GM12878 (cell line): ENCODE measurements at regions not wholly inside any gene's neighbourhood (a gene's known extent, or its start where the extent isn't known, plus 50 kb on each side); places are given as distances from the start of the nearest gene placed in this dataset.

Experiments used
- CBX3 ChIP-seq: fragments of 200-600 bp; sonication (generic); IDR thresholded peaks from 2 replicates; pipeline ENCODE4 v1.6.1; 2016; ENCODE audit warnings: low read depth, borderline replicate concordance
- CHD1 ChIP-seq: IDR thresholded peaks from 2 replicates; pipeline ENCODE4 v1.6.1; 2012; ENCODE audit warnings: low read depth, low read length, improper control_type of control experiment
- RAD21 ChIP-seq: IDR thresholded peaks from 2 replicates; pipeline ENCODE4 v1.6.1; 2011; ENCODE audit warnings: mild to moderate bottlenecking, low read depth, low read length, moderate library complexity; ENCODE audit not compliant: insufficient read depth

DNA sequence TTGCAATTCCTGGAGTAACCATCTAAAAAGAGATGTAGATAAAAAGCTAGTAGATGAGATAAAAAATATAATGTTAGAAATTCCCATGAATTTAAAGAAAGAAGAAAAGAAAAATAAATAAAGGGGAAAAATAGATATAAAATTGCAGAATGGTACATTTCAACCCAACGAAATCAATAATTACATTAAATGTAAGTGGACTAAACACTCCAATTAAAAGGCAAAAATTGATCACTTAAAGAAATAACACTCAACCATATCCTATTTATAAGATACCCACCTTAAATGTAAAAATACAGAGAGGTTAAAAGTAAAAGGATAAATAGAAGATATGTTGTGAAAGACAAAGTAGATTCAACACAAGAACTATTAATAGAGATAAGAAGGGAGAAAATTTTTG is 150.5 kb upstream of the GRIK3 start:
- TF ChIP-seq CHD1 (no peak), RAD21 (no peak), CBX3 (no peak)
